Mesodermal cell (in vitro differentiated cells): ENCODE measurements at regions not wholly inside any gene's neighbourhood (a gene's known extent, or its start where the extent isn't known, plus 50 kb on each side); places are given as distances from the start of the nearest gene placed in this dataset.
"Not testable (repeated sequence)": the region's sequence is repeated elsewhere in the genome, so short reads cannot be mapped to it uniquely, and the experiment has no call there.

Source experiments
- H3K27ac ChIP-seq: 2 replicates; pipeline ENCODE4 v1.7.0; 2013; ENCODE audit warnings: mild to moderate bottlenecking, low read depth, low read length, moderate library complexity; ENCODE audit not compliant: severe bottlenecking
- H3K36me3 ChIP-seq: 2 replicates; pipeline ENCODE4 v1.7.1; 2013; ENCODE audit warnings: mild to moderate bottlenecking, low read length, moderate library complexity; ENCODE audit not compliant: control insufficient read depth, insufficient read depth
- H3K4me1 ChIP-seq: one replicate; pipeline ENCODE4 v1.7.1; 2013; ENCODE audit warnings: mild to moderate bottlenecking, low read length; ENCODE audit not compliant: insufficient read depth, control insufficient read depth, poor library complexity, severe bottlenecking
- H3K4me3 ChIP-seq: 2 replicates; pipeline ENCODE4 v1.7.0; 2013; ENCODE audit warnings: low read length, control low read depth, mild to moderate bottlenecking; ENCODE audit not compliant: insufficient read depth, poor library complexity, severe bottlenecking; ENCODE audit errors: extremely low read depth
- H3K9me3 ChIP-seq: 2 replicates; pipeline ENCODE4 v1.7.1; 2013; ENCODE audit warnings: mild to moderate bottlenecking, low read length, moderate library complexity; ENCODE audit not compliant: control insufficient read depth
- WGBS, 2 experiments: methylation state at CpG; one replicate each; pipeline ENCODE4 v1.1.5; 2013; ENCODE audit warnings: missing lambda C conversion rate in 2 of 2; ENCODE audit not compliant: insufficient coverage in 2 of 2; 5-methylcytosine and 5-hydroxymethylcytosine counted together

DNA sequence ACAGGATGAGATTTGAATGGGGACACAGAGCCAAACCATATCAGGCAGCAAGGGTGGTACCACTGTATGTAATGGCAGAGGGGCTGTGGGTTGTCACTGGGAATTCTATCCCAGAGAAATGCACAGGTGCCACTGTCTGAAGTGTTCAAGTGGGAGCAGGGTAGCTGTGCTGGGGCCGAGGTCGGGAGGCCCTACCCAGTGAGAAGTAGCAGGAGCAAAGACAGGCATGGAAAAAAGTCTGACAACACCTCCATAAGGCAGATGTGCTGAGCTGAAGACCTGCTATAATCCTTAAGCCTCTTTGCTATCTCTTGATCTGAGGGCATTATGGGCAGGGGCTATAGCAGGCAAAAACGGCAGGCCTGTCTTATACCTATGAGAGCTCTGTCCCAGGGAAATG is 86.9 kb upstream of the ANKRD20A1 start:
- no CpG with 5 or more reads among the region's 3 CpGs for WGBS, 2 experiments
- not testable (repeated sequence) for H3K36me3 ChIP-seq, H3K4me3 ChIP-seq, H3K27ac ChIP-seq, H3K9me3 ChIP-seq, H3K4me1 ChIP-seq

DNA sequence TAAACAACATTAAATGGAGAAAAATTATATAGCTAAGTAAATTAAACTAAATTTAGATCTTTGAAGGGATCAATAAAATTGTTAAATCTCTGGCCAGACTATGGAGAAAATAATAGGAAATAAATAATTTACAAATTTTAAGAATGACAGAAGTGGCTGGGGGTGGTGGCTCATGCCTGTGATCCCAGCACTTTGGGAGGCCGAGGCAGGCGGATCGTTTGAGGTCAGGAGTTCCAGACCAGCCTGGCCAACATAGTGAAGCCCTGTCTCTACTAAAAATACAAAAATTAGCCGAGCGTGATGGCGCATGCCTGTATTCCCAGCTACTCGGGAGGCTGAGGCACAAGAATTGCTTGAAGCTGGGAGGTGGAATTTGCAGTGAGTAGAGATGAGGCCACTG is 58.6 kb upstream of the ANKRD20A1 start:
- H3K9me3 ChIP-seq, H3K27ac ChIP-seq, H3K4me1 ChIP-seq, H3K36me3 ChIP-seq, H3K4me3 ChIP-seq: not testable (repeated sequence)
- WGBS, 2 experiments = no CpG with 5 or more reads among the region's 7 CpGs
